ENCODE measurements at regions not wholly inside any gene's neighbourhood (a gene's known extent, or its start where the extent isn't known, plus 50 kb on each side); places are given as distances from the start of the nearest gene placed in this dataset.

DNA sequence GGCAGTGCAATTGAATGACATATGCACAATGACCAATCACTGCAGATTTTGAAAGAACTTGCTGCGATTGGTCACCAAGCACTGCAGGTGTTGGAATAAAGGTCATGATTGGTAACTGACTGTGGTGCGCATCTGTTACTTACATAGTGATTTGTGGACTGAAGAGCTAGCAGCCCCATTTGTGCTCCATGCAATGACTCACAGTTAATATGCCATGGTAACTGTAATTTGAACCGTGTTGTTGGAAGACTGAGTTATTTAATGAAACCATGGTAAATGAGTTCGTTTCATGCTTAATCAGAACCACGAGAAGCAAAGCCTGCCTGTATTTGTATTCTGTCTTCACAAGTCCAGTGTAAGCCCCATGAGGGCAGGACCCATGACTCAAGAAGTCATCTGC lies 220.5 kb downstream of the TJP1 start:
- no peak for DNase-seq (ENCODE audit: low spot score)

DNA sequence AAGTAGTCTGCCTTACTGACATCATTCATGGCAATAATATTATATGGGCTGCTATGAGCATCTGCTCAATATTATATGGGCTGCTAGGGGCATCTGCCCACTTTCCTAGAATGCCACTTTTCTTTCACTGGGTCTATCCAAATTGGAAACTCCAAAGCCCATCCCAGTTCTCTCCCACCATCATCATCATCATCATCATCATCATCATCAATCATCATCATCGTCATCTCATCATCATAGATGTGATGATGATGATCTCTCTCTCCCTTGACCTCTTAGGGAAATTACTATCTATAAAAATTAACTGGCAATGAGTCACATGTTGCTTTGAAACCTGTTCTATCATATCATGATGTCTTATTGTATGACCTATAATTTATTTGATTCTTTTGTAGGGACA lies 222.0 kb downstream of the TJP1 start:
- DNase-seq (ENCODE audit: low spot score) = no peak

DNA sequence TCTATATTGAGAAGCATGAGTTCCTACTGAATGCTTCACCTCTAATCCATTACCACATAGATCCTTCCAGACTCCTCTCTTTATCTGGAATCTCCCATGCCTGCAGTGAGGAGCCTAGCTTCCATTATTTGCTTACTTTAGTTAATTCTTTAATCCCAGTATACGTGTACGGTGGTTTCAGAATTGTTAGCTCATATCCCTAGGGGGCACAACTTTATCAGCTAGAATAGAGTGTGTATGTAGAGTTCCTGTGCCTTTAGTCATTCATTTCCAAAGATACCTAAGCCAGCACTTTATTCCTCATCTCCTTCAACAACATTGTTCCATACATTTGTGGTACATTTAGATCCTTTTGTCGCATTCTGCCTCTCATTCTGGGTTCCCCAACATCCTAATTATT lies 226.0 kb downstream of the TJP1 start:
- peak; percentile 22 for DNase-seq (ENCODE audit: low spot score)

DNA sequence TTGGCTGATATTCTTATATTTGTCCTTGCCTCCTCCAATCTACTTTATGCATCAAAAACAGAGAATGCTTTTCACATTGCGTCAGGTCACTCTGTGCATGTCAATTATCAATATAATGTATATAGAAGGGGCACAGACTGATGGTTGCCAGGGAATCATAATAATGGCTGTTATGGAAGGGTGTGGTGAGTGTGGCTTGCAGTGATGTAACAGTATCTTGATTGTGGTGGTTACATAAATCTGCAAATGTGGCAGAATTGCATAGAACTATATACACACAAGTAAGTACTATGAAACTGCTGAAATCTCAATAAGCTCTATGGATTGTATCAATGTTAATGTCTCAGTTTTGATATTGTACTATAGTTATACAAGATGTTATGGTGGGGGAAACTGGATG lies 228.6 kb downstream of the TJP1 start:
- DNase-seq (ENCODE audit: low spot score) = no peak

DNA sequence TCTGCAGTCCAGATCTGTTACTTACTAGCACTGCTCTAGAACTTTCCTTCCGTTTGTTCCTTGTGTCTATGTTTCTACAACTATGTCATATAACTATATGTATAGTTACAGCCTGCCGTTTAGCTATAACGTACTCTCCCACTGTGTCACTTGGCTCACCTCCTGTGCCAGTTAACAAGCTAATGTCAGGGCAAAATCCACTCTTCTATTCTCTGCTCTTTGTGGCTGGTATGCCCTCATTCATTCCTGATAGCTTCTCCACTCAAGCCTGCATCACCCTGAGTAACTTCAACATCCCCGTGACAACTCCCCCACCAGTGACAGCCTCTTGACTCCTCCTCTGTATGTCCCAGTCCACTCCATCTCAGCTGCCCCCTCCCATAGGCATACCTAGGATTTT lies 229.2 kb downstream of the TJP1 start:
- DNase-seq (ENCODE audit: low spot score) = no peak

DNA sequence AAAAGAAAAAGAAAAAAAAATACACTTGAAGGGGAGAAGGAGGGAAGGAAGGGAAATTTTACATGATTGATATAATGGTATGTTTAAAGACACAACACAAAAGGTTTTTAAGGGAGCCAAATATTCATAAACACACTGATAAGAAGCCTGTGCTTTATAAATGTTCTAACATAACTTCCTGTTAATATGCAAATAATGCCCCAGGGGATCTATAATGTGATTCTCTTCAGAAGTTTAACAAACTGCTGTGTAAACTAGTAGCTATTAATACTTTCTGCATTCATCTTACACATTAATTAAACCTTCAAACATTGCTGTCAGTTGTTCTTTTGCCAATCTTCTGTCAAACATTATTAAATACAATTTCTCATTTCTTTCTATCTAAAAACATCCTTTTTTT lies 231.6 kb downstream of the TJP1 start:
- DNase-seq (ENCODE audit: low spot score) = no peak

DNA sequence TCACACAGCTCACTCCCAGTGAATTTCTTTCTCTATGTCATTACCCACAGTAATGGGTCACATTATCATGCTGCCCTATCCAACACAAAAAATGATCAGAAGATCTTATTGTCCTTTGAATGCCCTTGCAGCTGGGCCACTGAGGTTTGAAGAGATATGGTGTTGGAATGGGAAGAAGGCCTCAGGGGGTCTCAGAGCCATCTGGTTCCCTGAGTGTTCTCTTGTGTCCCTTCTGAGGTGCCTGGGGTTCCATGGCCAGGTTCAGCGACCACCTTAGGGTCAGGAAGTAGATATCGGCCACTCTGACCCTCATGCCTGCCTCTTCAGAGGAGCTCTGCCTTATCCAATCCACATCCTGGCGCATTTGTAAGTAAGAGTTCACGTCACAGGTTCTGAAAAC lies 232.3 kb downstream of the TJP1 start:
- no peak for DNase-seq (ENCODE audit: low spot score)

DNA sequence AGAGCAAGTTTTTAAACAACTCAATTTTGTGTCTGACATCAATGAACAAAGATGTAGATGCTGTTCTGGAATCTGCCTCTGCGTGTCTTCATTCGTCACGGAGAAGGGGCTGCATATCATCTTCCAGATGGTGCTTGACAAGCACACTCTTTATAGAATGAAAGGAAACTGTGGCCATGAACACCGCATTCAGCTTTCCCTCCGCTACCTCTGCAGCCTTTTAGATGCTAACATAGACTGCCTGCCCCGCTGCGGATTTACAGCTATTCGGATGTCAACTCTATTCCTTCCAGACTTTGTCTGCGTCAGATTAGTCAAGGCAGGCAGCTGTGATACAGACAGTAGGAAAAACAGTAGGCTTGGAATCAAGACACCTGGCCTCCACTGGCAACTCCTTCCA lies 232.9 kb downstream of the TJP1 start:
- DNase-seq (ENCODE audit: low spot score) = no peak

DNA sequence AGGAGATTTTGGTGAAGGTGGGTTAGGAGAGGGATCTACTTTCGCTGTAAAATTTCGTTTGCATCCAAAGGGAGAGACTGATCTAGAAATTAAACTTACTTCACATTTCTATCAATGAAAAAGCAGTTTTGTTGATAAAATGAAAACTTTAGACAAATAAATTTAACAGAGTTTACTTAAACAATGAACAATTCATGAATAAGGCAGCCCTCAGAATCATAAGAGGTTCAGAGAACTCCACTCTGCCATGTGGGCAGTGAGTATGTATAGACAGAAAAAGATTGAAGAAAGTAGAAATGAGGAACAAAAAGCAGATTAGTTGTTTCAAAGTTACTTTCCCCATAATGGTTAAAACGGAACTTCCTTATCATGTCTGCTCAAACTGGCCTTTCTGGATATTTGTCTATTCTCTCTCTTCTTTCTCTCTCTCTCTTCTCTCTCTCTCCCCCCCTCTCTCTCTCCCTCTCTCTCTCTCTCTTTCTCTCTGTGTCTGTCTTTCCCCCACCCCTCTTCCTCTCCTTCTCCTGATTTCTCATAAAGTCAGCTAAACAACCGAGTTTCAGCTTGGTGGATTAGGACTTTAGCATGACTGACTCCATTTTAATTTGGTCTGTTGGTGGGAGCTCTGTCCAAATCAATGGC lies 248.9 kb downstream of the TJP1 start:
- DNase-seq (ENCODE audit: low spot score) = no peak

DNA sequence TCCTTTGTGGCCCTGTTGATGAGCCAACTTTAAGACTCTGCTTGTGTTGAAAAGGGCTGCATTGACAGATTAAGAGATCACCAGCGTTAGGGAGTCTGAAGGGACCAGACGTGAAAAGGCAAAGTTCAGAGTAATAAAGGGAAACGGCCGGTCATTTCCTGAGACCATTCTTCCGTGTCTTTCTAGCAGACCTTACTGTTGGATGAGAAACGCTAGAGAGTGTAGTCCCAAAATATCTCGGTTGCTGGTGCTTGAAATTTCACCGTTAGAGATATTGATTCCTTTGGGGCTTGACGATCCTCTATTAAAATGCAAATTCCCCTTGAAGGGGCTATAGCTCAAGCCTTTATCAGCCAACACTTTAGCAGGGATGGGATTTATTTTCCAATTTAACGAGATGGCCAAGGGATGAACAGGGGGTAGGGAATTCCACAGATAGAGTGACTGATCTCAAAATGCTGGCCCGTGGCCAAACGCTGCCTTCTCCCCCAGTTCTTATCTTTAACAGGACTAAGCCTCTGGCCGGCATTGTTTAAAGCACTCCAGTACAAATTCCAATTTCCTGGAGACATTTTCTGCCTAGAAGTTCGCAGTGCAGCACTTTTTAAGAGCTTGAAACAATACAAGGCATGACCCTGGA lies 250.4 kb downstream of the TJP1 start:
- DNase-seq (ENCODE audit: low spot score) = no peak

DNA sequence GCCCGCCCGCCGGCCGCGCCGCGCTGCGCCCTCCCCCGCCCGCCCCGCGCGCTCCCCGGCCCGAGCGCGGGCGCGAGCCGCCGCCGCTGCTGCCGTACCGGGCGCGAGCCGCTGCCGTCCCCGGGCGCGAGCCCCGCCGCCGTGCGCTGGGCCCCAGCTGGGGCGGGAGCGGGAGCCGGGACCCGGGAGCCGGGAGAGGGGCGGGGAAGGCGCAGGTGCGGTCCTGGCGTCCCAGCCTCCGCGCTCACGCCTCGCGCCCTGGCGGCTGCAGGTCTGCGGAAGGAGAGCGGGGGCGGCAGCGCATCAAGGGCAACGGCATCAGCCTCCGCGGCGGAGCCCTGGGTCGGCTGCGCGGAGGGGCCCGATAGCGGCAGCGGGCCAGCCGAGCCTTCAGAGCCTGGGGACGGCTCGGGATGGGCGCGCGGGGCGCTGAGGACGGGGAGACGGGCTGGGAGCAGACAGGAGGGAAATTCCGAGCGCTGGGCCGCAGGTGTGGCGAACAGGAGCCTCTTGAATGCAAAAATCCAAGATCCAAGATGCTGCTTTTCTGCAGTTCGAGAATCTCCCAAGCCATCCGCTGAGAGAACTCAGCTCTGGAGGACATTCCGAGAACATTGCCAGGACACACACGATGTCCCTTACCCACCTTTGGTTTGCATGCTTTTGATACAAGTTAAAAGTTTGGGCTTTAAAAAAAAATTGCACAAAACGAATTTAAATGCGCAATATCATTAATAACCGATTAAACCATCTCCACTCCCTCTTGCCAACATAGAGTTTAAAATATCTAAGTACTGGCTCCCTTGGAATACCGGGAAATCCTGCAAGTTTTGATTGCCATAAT lies 251.1 kb downstream of the TJP1 start:
- no peak for DNase-seq (ENCODE audit: low spot score)

DNA sequence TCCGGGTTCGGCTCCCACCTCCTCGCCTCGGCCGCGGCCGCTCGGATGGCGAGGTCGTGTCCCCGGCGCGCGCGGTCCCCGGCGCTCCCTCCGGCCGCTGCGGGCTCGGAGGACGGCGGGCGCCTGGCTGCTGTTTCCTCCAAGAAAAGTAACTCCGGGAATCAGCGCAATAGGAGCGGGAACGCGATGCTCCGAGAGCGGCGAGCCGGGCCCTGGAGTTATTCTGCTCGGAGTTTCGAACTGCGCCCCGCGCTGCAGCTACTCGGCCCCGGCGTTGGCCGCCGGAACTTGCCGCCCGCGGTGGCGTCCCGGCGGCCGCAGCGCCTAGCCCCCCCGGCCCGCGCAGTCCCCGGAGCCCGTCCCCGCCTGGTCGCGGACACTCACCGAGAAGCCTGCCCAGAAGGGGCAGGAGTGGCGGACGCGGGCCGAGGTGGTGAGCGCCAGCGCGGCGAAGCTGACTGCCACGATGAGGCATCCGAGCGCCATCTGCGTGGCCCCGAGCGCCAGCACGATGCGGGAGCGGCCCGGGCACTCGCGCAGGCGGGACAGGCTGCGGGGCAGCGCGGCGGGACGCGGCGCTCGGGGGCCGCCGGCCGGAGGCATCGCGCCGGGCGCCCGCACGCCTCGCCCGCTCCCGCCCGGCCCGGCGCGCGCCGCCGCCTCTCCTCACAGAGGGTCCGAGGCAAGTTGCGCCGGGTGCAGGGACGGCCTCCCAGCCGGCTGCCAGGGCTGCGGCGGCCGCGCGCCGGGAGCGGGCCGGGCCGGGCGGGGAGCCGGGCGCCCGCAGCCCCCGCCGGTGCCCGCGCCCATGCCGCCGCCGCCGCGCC lies 251.9 kb downstream of the TJP1 start:
- DNase-seq (ENCODE audit: low spot score) = peak; percentile 29

DNA sequence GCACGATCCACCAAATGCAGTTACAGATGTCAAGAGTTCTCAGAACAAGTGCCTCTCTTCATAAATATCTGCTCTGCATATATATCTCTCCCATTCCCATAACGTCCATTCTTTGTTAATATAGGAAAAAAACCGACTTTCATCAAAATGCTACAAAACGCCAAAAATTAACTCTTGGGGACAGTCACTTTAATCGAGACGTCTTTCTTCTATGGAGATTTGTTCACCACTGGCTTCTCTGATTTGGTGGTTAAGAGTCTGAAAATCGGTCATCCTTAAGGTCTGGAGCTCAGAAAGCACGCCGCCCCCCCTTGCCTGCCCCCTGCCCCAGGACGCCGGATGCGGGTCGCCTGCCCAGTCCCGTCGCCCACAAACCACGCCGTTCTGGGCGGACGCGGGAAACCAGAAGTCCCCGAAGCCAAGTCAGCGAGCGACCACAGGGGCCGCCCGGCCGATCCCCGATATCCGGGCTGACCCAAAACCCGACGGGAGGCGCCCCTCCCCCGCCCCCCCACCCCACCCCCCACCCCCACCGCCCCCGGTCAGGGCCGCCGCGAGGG lies 252.7 kb downstream of the TJP1 start:
- DNase-seq (ENCODE audit: low spot score) = no peak

DNA sequence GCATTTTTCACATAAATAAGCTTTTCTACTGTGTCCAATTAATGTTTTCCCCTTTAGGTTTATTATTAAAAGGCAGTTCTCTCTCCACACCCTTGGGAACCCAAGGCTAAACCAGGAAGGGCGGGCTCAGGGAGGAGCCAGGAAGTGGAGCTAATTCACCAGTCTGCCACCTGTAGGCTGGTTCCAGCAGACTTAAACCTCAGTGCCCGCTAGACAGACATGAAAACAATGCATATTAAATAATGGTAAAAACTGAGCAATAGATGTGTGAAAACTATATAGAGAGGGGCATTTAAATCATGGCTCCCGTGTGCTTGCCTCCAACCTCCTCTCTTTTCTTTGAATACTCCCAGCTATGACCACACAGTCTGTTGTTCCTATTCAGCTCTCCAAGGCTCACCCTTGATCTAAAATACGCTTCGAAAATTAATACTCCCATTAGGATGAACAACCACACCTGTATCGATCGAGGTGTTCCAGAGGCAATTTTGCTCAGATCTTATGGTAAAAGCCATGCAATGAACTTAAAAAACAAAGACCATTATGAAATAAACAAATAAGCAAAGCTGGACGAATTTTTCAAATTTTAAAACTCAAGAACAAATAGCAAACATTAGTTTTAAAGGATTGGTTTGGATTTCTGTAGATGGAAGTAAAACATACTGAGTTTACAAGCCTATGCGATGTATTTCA lies 253.3 kb downstream of the TJP1 start:
- no peak for DNase-seq (ENCODE audit: low spot score)

DNA sequence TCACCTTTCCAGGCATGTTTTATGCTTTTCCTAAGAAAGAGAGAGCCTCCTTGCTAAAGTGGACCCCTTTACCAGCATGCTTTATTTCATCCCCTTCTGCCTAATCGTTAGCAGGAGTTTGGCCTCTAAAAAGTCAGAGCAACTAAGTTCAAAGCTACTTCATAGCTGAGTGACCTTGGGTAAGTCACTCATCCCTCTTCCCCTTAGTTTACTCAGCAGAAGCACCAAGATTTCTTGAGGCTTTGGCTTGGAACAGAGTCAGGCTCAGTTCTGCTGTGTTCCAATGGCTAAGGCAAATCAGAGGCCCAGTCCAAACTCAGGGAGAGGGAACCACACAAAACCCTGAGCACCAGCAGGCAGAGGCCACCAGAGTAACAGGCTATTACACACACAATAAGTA lies 254.9 kb downstream of the TJP1 start:
- DNase-seq (ENCODE audit: low spot score) = no peak

DNA sequence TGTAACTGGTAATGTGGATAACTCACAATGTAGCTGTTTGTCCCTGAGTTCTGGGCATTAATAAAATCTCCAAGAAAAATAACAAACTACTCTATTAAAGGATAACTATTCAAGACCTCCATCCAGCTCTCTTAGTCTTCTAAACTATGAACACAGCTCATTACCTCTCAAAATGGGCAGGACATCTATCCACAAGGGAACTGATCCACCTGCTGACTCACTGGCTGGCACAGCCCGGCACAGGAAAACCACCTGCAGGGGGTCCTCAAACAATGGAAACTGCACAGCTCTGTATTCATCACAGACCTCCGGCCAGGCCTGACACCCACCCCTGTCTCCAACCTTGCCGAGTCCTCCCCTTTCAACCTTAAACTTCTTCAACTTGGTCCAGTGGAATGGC lies 255.4 kb downstream of the TJP1 start:
- DNase-seq (ENCODE audit: low spot score) = no peak

DNA sequence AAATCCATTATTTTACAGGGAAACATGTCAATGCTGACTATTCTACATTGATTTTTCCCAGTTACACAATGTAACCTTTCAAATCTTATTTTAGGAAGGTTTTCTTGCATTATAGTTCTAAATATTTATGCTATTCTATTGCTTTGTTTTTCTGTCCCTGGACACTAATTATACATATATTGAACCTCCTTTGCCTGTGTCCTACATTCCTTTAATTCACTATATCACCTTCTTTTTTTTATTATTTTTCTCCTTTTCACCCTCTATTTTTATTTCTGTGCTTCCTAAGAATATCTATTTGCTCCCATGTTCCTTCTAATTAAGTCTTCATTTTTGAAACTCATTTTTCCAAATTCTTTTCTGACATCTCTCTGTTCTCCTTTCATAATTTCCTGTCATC lies 259.2 kb downstream of the TJP1 start:
- no peak for DNase-seq (ENCODE audit: low spot score)

DNA sequence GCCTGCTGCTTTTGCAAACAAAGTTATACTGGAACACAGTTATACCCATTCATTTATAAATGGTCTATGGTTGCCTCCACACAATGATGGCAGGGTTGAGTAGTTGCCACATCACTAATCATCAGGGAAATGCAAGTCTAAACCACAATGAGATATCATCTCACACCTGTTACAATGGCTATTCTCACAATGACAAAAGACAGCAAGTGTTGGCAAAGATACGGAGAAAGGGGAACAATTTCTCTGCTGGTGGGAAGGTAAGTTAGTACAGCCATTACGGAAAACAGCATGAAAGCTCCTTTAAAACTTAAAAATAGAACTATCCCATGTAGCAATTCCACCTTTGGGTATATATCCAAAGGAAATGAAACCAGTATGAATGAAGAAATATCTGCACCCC lies 261.4 kb downstream of the TJP1 start:
- no peak for DNase-seq (ENCODE audit: low spot score)

DNA sequence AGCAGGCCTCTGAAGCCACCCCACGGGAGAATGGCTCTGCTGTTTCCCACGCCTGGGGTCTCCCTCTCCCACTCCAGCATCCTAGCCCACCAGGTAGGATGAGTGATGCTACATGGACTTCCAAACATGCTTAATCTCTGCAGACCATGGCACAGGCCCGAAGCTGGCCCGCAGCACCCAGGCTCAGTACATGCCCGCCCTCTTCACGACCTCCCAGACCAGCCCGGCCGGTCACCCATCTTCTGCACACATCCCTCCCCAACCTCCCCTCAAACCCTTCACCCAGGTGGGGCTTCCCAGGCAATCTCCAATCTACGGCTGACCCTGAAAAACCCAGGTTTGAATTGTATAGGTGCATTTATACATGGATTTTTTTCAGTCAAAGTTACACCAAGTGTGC lies 264.0 kb downstream of the TJP1 start:
- no peak for DNase-seq (ENCODE audit: low spot score)

DNA sequence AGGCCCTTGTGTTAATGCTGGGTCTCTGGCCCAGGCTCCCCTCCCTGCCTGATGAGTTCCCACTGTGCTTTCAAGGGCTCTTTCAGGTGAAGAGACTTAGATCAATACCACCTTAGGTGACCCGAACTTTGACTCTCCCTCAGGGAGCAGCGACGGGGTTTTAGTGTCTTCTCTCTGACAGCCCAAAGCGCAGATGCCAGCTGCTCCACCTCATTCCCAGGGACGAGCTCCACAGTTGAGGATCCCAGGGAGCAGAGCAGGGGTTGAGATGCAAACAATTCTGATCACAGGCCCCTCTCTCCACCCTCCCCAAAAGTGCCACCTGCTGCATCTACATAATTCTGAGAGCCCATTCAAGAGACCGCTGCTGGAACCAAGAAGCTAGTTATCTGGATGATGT lies 265.1 kb downstream of the TJP1 start:
- DNase-seq (ENCODE audit: low spot score) = no peak

DNA sequence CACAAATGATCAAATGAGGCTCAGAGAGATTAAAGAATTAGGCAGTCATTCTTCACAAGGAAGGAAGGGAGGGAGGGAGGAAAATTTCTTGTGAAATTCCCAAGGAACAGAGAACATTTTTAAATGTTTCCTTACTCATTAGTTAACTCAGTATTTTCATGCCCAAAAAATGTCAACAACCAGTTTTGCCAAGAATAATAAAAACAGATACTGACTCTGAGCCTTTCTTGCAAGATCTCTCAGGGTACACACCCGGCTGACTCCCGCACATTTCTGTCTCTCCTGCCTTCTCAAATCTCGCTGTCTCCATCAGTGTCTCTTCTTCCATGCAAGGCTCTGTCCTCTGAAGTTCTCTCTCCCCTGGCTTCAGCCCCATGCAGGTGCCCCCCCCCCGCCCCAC lies 265.9 kb downstream of the TJP1 start:
- no peak for DNase-seq (ENCODE audit: low spot score)

DNA sequence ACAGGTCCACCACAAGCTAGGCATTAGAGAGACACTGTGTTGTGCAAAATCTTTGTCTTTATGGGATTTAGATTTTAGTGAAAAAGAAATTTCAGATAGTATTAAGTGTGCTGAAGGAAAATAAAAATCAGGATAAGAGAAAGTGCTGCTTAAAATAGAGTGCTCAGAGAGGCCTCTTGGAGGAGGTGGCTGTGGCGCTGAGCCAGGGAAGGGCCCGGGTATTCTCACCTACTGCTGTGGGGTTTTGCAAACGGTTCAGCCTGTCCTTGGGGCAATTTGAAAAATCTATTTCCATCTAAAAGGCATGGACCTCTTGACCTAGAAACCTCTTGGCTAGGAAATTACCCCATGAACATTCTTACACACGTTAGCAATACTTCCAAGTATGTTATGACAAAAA lies 267.7 kb downstream of the TJP1 start:
- no peak for DNase-seq (ENCODE audit: low spot score)

Data from AG08396 (cell line).